GM23248 (cell line): ENCODE measurements at regions not wholly inside any gene's neighbourhood (a gene's known extent, or its start where the extent isn't known, plus 50 kb on each side); places are given as distances from the start of the nearest gene placed in this dataset.

Experiments
- EZH2 ChIP-seq: fragments of 200-600 bp; sonication (generic); IDR thresholded peaks from 2 replicates; pipeline ENCODE4 v1.6.1; 2018; ENCODE audit warnings: antibody characterized with exemption, mild to moderate bottlenecking; ENCODE audit not compliant: insufficient read depth, poor library complexity, severe bottlenecking
- EZH2phosphoT487 ChIP-seq: fragments of 200-600 bp; sonication (generic); IDR thresholded peaks from 2 replicates; pipeline ENCODE4 v1.6.1; 2018; ENCODE audit warnings: antibody characterized with exemption, moderate library complexity, mild to moderate bottlenecking, low read depth; ENCODE audit not compliant: insufficient read depth

DNA sequence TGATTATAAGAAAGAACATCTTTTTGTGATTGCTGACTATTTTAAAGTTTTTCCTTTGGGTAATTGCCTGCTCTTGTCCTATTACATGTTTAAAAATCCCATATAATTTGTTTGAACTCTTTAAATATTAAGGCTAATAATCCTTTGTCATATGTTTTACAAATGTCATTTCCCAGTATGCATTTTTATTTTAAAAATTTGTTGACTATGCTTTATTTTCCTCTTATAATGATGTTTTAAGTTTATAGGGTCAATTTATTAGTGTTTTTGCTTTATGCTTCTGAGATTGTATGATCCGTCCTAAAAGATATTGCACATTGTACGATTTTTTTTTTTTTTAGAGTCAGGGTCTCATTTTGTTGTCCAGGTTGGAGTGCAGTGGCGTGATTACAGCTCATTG, 297.2 kb downstream of the RNF144B start:
- no peak for TF ChIP-seq EZH2
- no peak for TF ChIP-seq EZH2phosphoT487
